Uterus (tissue), 2 donors: ENCODE measurements at regions not wholly inside any gene's neighbourhood (a gene's known extent, or its start where the extent isn't known, plus 50 kb on each side); places are given as distances from the start of the nearest gene placed in this dataset.
"Not testable (repeated sequence)": the region's sequence is repeated elsewhere in the genome, so short reads cannot be mapped to it uniquely, and the experiment has no call there.

Experiments
- CTCF ChIP-seq, 4 experiments: fragments of 200-600 bp in 2 of 4; fragments of 450-650 bp in 2 of 4; sonication (generic) in 2 of 4; IDR thresholded peaks; one replicate each; pipeline ENCODE4 v1.5.1; 2016 to 2019; ENCODE audit warnings: antibody characterized with exemption in 4 of 4, mild to moderate bottlenecking in 2 of 4, moderate library complexity in 1 of 4
- POLR2A ChIP-seq, 2 donors: fragments of 450-650 bp; IDR thresholded peaks; one replicate each; pipeline ENCODE4 v1.6.1; 2016; ENCODE audit warnings: antibody characterized with exemption in 2 of 2, mild to moderate bottlenecking in 1 of 2, moderate library complexity in 1 of 2

GRCh38 chr14:104420523-104420922 lies 159.0 kb upstream of the C14orf180 start:
- TF ChIP-seq CTCF, POLR2A (IDR thresholded peaks at IDR 0.05): not testable (repeated sequence)
